ENCODE measurements at regions not wholly inside any gene's neighbourhood (a gene's known extent, or its start where the extent isn't known, plus 50 kb on each side); places are given as distances from the start of the nearest gene placed in this dataset.

DNA sequence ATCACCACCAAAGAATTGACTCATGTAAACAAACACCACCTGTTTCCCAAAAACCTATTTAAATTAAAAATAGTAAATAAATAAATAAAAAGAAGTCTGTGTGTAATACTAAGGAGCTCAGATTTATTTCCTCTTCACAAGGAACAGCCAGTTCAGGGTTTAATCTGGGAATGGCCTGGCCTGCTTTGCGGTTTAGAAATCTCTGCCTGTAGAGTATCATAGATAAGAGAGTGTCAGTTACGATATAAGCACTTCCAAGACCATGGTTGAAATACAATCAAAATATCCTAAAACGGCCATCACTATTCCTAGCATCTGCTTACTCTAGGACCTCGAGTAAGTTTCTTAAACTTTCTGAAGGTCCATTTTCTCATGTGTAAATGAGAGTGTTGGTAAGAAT lies 274.4 kb downstream of the PLPP3 start:
- DNase-seq: no peak

DNA sequence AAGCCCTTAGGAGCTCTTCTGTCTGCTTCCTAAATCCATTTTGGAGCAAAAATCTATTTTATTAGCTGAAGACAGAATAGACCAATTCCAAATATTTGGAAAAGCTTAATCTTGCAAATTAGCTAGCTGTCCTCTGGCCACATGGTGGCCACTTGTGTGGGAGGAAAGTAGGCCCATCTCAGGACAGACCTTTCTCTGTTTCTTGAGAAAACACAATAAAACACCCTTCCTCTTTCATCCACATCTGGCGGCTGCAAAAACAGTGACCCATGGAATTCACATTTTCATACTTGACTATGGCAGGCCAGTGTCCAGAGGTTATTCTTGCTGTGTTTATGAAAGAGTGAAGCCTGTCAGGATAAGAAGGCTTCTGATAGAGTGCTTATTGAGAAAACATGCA lies 275.6 kb downstream of the PLPP3 start:
- no peak for DNase-seq

DNA sequence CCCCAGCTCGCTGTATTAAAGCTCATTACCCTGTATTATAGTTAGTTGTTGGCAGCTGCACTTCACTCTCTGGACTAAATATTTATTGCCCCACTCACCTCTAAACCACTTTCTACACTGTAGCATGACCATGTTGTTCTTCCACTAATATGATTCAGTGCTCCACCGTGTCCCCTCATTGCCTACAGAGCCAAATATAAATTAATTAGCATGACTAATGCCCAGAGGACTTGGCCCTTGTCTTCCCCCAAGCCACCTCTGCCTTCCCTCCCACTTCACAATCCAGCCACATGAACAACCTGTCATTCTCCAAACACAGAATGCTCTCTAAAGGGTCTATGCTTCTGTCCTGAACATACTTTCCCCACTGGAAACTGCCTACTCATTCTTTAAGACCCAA lies 276.5 kb downstream of the PLPP3 start:
- no peak for DNase-seq

DNA sequence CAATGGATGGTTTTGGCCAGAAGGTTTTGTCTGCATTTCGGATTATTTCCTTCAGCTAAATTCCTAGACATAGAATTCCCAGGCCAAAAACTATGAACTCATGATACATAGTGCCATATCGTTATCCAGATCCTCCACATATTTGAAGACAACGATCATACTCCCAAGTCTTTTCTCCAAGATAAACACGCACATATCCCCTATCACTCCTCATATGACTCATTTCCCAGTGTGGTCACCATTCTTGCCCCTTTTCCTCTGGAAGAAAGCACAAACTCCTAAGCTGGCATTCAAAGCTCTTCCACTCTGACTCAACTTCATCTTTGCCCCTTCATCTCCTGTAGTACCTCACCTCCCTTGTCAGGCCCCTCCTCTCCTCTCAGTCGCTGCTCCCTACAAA lies 277.6 kb downstream of the PLPP3 start:
- DNase-seq: no peak

DNA sequence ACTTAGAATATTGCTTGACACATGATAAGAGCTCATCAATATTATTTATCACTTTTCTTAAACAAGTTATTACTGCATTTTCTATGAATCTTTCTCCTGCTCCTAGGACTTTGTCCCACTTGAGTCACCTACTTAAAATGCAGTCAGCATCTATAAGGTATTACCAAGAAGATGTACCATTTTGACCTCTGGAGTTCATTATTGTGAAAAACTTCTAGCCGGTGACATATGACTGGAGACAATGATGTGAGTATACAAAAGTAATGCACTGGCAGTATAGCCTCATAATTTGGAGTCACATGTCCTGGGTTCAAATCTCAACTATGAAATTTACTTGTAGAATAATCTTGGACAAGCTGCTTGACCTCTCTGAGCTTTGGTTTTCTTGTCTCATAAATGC lies 278.5 kb downstream of the PLPP3 start:
- DNase-seq: no peak

DNA sequence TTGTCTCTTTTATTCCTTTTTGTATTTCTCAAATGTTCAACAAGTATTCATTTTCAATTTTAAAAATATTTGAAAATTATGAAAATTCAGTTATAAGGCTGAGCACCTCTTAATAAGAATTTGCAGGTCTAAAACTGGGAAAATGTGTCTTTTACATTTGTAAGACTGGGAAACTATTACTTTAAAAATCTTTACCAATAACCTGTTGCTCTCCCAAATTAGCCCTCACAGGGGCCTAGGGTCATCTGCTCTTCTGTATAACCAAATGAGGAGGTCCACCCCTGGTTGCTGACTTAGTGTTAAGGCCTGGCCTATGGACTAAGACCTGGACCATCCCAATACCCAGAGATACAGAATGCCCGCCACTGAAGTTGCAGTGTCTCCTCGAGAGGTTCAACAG lies 280.5 kb downstream of the PLPP3 start:
- no peak for DNase-seq

DNA sequence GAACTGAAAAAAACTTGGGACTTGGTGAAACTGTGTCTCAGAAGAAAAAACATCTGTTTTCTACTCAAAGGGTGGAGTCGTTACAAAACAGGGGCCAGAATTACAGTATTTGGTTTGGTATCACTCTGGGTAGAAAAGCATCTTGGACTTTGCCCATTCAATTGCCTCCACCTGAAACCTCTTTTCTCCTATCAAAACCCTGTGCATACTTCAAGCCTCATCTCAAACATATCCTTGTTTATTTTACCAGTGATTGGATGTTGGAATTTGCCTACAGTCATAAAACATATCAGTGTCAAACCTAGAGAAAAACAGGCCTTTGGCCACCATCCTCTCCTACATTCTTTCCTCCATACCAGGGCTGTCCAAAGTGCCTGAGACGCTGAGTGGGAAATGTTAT lies 281.5 kb downstream of the PLPP3 start:
- DNase-seq: no peak

DNA sequence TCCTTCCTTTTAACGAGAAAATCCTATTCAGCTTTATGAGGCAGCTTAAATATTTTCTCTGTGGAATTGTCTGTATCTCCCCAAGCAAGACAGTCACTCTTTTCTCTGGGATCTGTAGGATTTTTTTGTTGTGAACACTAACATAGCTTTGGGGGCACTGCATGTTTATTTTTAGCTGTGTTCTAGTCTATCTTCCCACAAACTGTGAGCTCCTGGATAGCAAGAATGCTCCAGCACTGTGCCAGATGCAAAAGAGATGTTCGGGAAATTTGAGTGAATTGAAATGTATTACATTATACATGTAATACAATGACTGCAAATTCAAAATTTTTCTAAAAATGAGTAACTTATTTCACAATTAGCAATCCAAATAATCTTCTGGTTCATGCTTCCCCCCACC lies 282.2 kb downstream of the PLPP3 start:
- no peak for DNase-seq

DNA sequence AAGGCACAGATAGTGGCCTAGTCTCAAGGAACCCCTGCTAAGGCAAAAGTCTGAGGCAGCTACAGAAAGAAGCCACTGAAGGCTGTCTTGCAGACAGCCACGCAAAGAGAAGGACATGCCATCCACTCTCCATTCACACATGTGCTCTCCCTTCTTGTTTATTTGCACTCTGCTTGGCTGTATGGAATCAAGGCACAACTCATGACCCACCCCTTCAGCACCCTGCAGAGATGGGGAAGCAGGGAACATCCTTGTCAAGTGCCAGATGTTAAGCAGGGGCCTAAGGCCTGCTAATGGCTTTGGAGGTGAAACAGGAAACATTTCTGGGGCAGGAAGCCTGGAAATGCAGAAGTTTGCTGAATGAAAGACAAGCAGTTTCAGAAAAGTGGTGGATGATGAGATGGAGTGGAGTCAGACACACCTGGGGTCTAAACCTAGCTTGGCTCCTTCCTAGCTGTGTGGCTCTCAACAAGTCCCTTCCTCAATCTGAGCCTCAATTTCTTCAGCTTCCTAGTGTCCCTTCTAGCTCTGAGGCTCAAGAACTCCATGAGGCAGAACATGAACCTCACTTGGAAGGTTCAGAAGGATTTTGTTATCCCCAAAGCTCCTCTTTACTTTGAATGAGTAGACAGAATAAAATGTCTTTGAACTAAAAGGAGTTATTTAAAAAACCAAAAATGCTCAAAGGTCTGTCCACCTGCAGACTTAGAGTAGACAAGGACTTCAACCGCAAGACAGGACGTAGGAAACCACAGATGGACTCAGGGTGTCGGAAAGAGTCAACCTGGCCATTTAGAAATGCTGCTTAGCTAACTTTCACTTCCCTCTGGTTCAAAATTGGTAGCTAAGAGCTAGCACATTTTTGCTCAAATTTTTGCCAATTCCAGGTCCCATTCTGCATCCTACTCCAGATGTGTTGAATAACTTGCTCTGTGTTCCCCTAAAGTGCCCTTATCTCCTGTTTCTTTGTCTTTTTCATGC lies 283.1 kb downstream of the PLPP3 start:
- DNase-seq: no peak

DNA sequence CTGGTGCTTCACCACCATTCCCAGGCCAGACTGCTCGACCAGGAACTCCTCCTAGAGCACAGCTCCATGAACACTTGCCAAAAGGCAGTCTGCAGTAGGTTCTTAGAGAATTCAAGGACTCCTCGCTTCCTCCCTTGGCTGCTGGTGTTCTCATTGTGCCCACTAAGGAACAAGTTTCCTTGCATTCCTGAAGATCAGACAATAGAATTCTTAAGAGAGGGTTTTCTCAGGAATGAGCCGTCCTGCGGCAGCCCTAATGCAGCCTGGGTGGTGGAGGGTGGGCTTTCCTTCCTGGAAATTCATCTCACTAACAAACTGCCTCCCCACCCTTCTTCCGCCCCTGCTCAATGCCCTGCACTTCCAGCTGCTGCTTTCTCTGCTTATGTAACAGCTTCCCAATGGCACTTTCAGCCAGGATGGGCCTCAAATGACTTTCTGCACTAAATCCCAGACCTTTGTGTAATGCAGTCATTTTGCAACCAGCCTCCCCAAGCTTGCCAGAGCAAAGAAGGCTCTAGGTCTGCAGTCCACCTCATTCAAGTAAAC lies 287.9 kb downstream of the PLPP3 start:
- no peak for DNase-seq

DNA sequence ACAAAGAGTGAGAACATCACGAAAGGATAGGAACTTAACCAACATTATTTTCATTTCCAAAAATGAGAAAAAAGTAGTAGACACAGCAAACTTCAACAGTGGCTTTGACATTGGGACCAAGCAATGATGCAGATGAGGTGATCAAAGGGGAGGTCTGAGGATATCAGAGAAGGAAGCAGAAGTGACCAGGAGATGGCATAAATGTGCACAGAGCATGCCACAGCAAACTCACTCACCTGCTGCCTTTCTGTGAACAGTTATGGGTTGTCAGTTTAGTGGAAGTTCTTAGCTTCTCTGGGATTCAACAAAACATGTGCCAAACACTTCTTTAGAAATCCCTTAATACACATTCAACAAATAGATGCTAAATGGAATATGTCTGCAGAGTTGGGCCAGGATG lies 290.1 kb downstream of the PLPP3 start:
- DNase-seq: no peak

DNA sequence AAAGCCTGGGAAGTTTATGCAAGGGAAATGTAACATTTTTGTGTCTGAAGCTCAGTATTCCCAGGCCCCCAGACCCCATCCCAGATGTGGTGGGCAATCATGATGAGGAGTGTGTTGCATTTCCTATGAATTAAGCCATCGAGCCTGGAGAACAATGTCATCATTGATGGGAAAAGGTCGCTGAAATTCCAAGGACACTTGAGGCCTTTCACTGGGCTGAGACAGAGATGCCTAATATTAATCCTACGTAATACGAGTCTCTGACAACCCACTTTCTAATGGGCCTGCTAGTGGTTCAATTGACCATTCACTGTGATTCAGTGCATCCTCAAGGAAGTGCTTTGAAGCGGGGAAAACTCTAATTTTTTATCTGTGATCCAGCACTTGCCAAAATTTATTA lies 291.6 kb downstream of the PLPP3 start:
- no peak for DNase-seq

DNA sequence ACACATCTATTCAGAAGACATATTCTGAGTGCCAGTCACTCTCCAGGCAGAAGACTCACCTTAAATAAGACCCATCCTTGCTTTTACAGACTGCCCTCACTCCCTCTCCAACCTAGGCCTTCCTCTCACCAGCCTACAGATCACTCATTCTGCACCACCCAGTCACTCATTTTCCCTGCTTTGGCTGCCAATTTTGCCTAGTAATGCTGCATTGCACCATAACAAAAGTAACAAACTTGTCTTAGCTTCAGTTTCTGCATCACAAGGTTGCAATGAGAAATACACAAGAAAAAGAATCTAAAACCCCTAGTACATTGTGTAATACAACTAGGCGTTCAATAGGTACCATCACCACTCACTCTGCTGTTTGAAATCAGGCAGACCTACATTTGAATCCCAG lies 292.4 kb downstream of the PLPP3 start:
- DNase-seq: no peak

DNA sequence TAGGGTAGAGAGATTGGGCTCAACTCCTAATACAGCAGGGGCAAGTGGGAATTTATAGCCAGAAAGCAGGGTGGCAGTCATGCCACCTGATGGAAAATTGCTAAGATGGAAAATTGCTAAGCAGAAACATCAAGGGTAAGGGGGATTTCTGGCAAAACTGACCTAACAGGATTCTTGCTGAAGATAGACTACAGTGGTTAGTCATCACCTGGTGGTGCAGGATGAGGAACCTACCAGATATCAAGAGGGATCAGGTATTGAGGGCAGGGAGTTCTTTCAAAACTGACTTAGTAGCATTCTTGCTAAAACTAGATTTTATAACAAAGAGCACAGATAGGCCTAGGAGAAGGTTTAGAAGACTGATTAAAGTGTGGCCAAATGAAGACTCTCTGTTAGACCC lies 292.9 kb downstream of the PLPP3 start:
- no peak for DNase-seq

DNA sequence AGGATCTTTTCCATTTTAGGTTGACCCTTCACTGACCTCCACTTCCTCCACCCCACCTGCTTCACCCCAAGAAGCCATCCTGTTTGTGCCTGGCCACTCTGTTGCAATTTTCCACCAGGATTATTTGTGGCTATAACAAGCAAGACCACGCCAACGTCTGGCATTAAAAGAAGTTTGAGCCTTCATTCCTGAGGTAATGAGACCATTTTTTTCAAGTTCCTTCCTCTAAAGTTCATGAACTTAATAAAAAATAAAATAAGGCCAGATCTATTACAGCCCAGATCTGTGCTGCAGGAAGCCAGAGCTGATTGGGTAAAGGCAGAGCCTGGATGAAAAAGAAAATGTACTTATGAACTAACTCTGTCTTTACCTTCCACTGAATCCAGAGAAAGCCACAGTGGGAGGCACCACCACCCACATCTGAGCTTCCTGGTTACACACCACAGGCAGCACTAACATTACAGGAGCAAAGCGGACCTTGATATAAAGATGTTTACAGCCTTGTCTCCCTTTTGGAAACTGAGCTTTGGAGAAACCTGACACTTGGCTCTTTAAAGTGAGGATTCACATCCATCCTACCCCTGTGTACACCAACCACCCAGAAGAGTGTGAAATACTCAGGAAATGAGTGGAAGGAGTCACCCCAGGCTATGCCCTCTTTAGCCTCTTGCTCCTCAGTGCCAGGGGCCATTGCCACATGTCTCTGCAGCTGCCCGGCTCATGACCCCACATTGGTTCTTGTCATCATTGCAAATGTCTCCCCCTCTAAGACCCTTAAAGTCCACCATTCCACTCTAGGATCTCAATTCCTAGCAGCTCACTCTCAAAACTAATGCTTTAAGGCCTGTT lies 293.6 kb downstream of the PLPP3 start:
- DNase-seq: no peak

DNA sequence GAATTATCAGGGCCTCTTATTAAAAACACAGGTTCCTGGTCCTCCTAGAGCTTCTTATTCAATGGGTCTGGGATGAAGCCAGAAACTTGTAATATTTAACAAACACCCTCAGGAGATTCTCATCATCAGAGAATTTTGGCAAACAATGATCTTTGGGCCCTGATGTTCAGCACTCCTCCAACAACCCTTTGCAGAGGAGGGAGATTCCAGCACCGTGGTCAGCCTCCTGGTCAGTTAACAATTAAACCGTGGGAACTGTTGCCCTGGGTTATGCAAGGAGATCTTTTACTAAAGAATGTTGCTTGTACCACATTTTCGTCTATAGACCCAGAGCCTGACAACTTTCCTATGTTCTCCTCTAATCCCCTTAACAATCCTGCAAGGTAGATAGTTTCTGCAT lies 294.4 kb downstream of the PLPP3 start:
- DNase-seq: no peak

DNA sequence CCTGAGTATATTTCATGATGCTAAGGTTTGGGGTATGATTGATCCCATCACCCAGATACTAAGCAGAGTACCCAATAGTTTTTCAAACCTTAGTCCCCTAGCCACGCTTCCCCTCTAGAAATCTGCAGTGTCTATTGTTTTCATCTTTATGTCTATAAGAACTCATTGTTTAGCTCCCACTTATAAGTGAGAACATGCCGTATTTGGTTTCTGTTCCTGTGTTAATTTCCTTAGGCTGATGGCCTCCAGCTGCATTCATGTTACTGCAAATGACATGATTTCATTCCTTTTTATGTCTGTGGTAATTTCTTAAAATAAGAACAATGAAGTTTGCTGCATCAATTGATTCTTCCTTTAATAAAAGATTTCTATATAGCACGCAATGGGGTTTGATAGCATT lies 301.3 kb downstream of the PLPP3 start:
- DNase-seq: no peak

DNA sequence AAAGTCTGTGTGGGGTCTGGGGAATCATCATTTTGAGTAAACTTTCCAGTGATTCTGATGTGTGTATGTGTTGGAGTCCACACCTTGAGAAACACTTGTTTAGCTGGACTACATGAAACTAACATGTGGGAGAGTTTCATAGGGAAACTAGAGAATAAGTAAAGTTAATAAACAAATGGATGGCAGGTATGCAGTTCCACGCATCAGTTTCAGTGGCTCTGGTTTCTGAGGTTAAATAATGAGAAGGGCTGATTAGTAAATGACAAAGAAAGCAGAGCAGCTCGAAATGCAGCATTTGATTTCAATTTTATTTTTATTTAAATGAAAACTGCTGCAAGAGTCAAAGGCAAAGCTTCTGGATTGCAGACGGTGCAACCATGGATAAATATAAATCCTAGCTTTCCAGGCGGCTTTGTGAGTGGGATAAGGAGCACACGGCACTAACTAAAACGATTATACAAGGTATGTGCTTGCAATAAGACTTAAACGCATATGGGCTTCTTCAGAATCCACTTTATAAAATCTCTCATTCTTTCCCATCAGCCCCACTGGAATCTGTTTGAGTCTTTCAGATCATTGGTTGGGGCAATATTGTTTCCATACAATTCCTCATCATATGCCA lies 310.7 kb downstream of the PLPP3 start:
- no peak for DNase-seq

DNA sequence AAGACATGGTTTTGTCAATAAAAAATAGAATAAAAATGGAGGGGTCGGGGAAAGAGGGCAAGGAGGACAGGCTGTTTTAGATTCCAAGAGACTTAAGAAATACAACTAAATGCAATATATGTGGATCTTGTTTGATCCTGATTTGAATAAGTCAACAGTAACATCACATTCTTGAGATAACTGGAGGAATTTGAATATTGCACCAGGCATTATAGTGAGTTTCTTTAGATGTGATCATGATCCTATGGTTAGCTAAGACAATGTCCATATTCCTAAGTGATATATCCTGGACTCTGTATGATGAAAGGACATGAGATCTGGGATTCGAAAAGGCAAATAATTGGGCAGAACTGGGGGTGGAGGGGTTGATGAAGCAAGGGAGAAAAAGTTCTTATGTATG lies 311.8 kb downstream of the PLPP3 start:
- DNase-seq: no peak

DNA sequence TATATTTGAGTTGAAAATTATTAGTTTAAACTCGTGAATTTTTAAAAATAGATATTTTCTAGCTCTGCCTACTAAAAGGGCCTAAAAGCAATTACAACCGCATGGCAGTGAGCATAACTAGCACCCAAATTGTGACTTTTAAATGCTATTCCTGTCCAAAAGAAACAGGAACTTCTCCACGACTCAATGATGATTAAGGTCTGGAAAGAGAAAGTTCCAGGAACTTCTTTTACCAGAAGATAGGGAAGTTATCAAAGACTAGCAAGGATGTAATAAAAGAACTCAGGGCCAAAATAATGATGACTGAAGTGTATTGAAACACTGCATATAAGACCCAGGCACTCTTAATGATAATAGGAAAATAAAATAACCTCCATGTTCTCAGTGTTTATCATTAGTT lies 313.0 kb downstream of the PLPP3 start:
- DNase-seq: no peak

DNA sequence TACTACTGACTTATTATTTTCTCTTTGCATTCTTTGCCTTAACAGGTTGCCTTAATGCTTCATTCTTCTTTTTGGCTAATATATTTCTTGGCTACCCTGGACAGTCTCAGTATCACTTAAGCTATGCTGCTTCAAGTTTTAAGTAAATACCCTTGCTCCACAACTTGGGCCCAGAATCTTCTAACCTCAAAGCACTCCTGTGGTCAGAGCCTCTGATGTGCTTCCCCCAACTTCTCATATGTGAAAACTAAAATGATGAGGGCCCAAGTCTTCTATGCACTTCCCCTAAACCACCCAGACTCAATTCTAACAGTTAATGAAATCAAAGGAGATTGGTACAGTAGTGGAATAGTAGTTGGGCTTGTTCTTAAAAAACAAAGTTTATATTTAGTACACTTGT lies 314.1 kb downstream of the PLPP3 start:
- DNase-seq: no peak

DNA sequence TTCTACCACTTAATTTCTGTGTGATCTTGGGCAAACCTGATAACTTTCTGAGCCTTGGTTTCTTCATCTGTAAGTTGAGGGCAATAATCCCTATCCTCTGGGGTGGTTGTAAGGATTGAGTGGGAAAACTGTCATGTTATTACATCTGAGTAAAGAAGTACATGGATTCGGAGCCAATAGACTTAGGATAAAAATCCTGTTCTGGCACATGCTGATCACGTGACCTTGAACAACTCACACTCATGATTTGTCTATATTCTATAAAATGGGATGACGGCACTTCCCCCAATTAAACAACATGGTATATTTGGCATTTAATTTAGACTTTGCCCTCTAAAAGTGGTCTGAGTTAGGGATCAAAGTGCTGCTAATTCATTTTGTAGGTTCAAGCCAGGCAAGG lies 315.5 kb downstream of the PLPP3 start:
- no peak for DNase-seq

DNA sequence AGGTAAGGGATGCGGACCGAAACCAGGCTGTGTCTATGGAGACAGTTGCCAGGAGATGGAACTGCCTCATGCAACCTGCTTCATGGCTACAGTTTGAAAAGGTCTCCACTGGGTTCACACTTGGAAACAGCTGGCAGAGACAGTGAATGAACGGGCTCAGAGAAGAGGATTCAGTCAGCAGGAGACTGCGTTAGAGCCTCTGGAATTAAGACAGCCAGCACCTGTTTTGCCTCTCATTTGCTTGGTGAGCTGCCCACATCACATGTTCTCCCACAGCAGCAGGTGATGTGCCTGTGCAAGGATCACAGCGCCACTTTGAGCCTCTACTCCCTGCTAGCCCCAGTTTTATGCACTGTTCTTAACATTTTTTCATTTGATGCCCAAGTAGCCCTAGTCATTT lies 321.0 kb downstream of the PLPP3 start:
- DNase-seq: no peak

Data from CD4-positive, alpha-beta T cell treated with Interleukin-4 for 1 hour (primary cell).